Suprapubic skin (tissue), 4 donors: ENCODE measurements at regions not wholly inside any gene's neighbourhood (a gene's known extent, or its start where the extent isn't known, plus 50 kb on each side); places are given as distances from the start of the nearest gene placed in this dataset.

Experiments
- DNase-seq, 2 donors: peaks; one replicate each; pipeline ENCODE4 v3.0.0-alpha.2; 2019; ENCODE audit warnings: low spot score in 2 of 2
- H3K27ac ChIP-seq: fragments of 200-600 bp; sonication (generic); one replicate; pipeline ENCODE4 v1.5.1; 2019
- H3K27me3 ChIP-seq: fragments of 200-600 bp; sonication (generic); one replicate; pipeline ENCODE4 v1.5.1; 2019
- H3K36me3 ChIP-seq: fragments of 200-600 bp; sonication (generic); one replicate; pipeline ENCODE4 v1.5.1; 2019
- H3K4me1 ChIP-seq: fragments of 200-600 bp; sonication (generic); one replicate; pipeline ENCODE4 v1.5.1; 2019
- H3K4me3 ChIP-seq: fragments of 200-600 bp; sonication (generic); one replicate; pipeline ENCODE4 v1.5.1; 2019; ENCODE audit warnings: mild to moderate bottlenecking
- H3K9me3 ChIP-seq: fragments of 200-600 bp; sonication (generic); one replicate; pipeline ENCODE4 v1.5.1; 2019
- EP300 ChIP-seq: sonication (generic); formaldehyde crosslinking; IDR thresholded peaks from one replicate; pipeline ENCODE4 v1.6.1; 2017; ENCODE audit warnings: antibody characterized with exemption
- POLR2A ChIP-seq, 2 donors: fragments of 450-650 bp; IDR thresholded peaks; one replicate each; pipeline ENCODE4 v1.6.1; 2017; ENCODE audit warnings: antibody characterized with exemption in 2 of 2, mild to moderate bottlenecking in 2 of 2, moderate library complexity in 2 of 2
- POLR2AphosphoS5 ChIP-seq, 3 donors: sonication (generic); formaldehyde crosslinking; IDR thresholded peaks; one replicate each; pipeline ENCODE4 v1.6.1; 2017; ENCODE audit warnings: antibody characterized with exemption in 3 of 3
- WGBS: methylation state at CpG from one replicate; pipeline ENCODE4 v1.1.5; 2018; 5-methylcytosine and 5-hydroxymethylcytosine counted together
- TF ChIP-seq, protein P1 (sequence below), 2 donors: fragments of 200-600 bp in 1 of 2; fragments of 450-650 bp in 1 of 2; sonication (generic) in 1 of 2; IDR thresholded peaks; one replicate each; pipeline ENCODE4 v1.5.1; 2016 to 2019; ENCODE audit warnings: antibody characterized with exemption in 2 of 2, mild to moderate bottlenecking in 1 of 2, moderate library complexity in 1 of 2

DNA sequence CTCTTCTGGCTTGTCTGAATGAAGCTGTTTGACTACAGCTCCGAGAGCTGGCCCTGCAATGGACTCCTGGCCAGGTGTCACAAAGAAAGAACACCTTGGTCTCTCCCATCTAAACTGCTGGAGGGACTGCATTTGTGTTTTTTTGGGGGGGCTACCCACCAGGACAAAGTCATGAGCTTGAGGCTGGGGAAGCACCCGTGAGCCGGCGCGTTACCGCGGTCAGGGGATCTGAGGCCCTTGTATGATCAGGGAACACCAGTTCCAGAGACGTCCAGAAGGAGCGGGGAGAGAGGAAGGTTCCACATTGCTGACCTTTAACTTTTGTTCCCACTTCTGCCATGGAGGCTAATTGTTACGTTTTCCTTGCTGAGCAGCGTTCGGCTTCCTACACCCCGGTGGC, 84.5 kb upstream of the C1orf174 start:
- Histone ChIP-seq H3K27ac (no peak overlapping the region), H3K36me3 (no peaks in the 10 kb centered on the region), H3K27me3 (peaks cover 33% of the 10 kb centered on the region), H3K4me1 (no peaks in the 10 kb centered on the region), H3K9me3 (no peaks in the 10 kb centered on the region), H3K4me3 (no peak overlapping the region)
- WGBS, result 82% methylated on average over 7 of the region's 13 CpGs
- TF ChIP-seq EP300, result no peak
- TF ChIP-seq, protein P1, sequence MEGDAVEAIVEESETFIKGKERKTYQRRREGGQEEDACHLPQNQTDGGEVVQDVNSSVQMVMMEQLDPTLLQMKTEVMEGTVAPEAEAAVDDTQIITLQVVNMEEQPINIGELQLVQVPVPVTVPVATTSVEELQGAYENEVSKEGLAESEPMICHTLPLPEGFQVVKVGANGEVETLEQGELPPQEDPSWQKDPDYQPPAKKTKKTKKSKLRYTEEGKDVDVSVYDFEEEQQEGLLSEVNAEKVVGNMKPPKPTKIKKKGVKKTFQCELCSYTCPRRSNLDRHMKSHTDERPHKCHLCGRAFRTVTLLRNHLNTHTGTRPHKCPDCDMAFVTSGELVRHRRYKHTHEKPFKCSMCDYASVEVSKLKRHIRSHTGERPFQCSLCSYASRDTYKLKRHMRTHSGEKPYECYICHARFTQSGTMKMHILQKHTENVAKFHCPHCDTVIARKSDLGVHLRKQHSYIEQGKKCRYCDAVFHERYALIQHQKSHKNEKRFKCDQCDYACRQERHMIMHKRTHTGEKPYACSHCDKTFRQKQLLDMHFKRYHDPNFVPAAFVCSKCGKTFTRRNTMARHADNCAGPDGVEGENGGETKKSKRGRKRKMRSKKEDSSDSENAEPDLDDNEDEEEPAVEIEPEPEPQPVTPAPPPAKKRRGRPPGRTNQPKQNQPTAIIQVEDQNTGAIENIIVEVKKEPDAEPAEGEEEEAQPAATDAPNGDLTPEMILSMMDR (IDR thresholded peaks at IDR 0.05), result no peak
- no peak for TF ChIP-seq POLR2AphosphoS5 (IDR thresholded peaks at IDR 0.05)
- TF ChIP-seq POLR2A (IDR thresholded peaks at IDR 0.05), result no peak
- no peak for DNase-seq

DNA sequence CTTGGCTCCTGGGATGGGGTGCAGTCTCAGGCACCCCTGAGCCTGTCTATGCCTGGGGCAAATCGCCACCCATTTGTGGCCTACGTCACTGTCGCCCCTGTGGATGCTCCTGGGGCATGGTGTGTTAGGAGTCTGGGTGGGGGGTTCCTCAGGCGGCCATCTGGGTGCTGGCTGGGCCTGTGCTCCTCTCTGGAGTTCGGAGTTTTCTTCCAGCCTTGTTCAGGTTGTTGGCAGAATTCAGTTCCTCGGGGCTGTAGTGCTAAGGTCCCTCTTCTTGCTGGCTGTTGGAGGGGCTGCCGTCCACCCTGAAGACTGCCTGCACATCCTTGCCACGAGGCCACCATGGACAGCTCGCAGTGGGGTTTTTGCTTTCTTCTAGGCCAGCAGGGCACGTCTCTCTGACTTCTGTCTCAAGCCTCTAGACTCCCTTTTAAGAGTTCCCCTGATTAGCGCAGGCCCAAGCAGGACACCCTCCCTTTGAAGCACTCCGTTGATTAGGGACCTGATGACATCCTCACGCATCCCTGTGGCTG, 86.7 kb upstream of the C1orf174 start:
- 81% methylated on average over 13 of the region's 13 CpGs for WGBS

DNA sequence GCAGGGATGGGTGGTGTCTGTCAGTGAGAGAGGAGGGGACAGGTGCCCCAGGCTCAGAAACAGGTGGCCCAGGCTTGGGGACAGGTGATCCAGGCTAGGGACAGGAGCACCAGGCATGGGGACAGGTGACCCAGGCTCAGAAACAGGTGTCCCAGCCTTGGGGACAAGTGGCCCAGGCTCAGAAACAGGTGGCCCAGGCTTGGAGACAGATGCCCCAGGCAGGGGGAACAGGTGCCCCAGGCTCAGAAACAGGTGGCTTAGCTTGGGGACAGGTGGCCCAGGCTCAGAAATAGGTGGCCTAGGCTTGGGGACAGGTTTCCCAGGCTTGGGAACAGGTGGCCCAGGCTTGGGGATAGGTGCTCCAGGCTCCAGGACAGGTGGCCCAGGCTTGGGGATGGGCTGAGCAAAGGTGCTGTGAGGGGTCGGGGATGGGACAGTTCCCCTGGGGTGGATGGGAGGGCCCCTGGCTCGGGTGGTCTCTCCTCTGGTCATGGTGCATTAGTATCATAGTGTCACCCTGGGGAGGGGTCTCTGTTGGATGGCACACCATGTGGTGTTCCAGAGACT, 87.7 kb upstream of the C1orf174 start:
- no peak overlapping the region for H3K4me3 ChIP-seq
- 61% methylated on average over 2 of the region's 2 CpGs for WGBS
- no peak for DNase-seq
- no peaks in the 10 kb centered on the region for H3K4me1 ChIP-seq
- TF ChIP-seq, protein P1 (IDR thresholded peaks at IDR 0.05), result no peak
- TF ChIP-seq EP300 (no peak), POLR2AphosphoS5 (IDR thresholded peaks at IDR 0.05) (no peak), POLR2A (IDR thresholded peaks at IDR 0.05) (no peak)
- peaks cover 31% of the 10 kb centered on the region for H3K27me3 ChIP-seq
- H3K9me3 ChIP-seq, result no peaks in the 10 kb centered on the region
- no peaks in the 10 kb centered on the region for H3K36me3 ChIP-seq
- H3K27ac ChIP-seq, result no peak overlapping the region

More for the DNA sequence above, 86.7 kb upstream of the C1orf174 start:
- peaks cover 31% of the 10 kb centered on the region for H3K27me3 ChIP-seq
- H3K4me1 ChIP-seq, result no peaks in the 10 kb centered on the region
- TF ChIP-seq POLR2A (IDR thresholded peaks at IDR 0.05) (no peak), EP300 (no peak), POLR2AphosphoS5 (IDR thresholded peaks at IDR 0.05) (no peak)
- TF ChIP-seq, protein P1 (IDR thresholded peaks at IDR 0.05), result no peak
- no peaks in the 10 kb centered on the region for H3K36me3 ChIP-seq
- no peak overlapping the region for H3K4me3 ChIP-seq
- no peak for DNase-seq
- H3K9me3 ChIP-seq, result no peaks in the 10 kb centered on the region
- no peak overlapping the region for H3K27ac ChIP-seq

DNA sequence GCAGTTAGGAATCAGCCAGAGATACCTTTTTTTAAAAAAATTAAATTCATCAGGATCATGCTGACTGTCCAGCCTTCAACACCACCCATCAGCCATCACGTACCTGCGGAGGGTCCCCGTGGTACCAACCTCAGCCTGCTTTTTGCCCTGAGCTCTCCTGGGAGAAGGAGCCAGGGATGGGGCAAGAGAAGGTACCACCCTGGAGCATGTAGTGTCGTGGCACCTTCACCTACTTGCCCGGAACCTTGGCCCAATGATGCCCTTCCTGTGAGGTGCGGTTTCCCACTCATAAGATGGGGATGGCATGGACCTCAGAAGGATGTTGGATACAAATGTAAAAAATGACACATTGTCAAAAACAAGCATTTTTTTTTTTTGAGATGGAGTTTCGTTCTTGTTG, 88.4 kb upstream of the C1orf174 start:
- WGBS, result 87% methylated on average over 5 of the region's 7 CpGs
- H3K9me3 ChIP-seq, result no peaks in the 10 kb centered on the region
- H3K27ac ChIP-seq, result no peak overlapping the region
- TF ChIP-seq, protein P1 (IDR thresholded peaks at IDR 0.05), result no peak
- no peak for TF ChIP-seq EP300
- TF ChIP-seq POLR2A (IDR thresholded peaks at IDR 0.05), result no peak
- TF ChIP-seq POLR2AphosphoS5 (IDR thresholded peaks at IDR 0.05), result no peak
- H3K27me3 ChIP-seq, result peaks cover 31% of the 10 kb centered on the region
- no peaks in the 10 kb centered on the region for H3K36me3 ChIP-seq
- H3K4me3 ChIP-seq, result no peak overlapping the region
- H3K4me1 ChIP-seq, result no peaks in the 10 kb centered on the region
- no peak for DNase-seq

DNA sequence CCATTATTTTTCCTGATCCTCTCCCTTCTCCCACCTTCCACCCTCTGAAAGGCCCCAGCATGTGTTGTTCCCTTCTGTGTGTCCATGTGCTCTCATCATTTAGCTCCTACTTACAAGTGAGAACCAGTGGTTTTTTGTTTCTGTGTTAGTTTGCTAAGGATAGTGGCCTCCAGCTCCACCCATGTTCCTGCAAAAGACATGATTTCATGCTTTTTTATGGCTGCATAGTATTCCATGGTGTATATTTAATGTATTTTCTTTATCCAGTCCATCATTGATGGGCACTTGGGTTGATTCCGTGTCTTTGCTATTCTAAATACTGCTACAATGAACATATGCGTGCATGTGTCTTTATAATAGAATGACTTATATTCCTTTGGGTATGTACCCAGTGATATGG, 89.4 kb upstream of the C1orf174 start:
- H3K27ac ChIP-seq, result no peak overlapping the region
- no peaks in the 10 kb centered on the region for H3K4me1 ChIP-seq
- DNase-seq, result no peak
- WGBS, result 88% methylated on average over 2 of the region's 2 CpGs
- no peak for TF ChIP-seq EP300
- H3K27me3 ChIP-seq, result peaks cover 39% of the 10 kb centered on the region
- H3K36me3 ChIP-seq, result no peaks in the 10 kb centered on the region
- H3K9me3 ChIP-seq, result no peaks in the 10 kb centered on the region
- H3K4me3 ChIP-seq, result no peak overlapping the region
